ENCODE measurements at regions not wholly inside any gene's neighbourhood (a gene's known extent, or its start where the extent isn't known, plus 50 kb on each side); places are given as distances from the start of the nearest gene placed in this dataset.

DNA sequence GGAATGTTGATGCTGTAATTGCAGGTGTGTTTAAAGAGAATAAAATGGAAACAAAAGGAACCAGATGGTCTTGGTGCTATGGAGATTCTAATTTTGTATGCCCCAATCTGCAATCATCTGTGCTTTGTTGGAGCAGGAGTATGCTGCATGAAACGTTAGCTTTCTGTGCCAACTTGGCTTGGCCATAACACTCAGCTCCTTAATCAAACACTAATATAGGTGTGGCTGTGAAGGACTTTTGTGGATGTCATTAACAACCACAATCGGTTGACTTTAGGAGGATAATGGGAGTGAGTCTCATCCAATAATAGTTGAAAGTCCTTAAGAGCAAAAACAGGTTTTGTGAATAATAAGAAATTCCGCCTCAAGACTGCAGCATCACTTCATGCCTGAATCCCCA lies 399.2 kb downstream of the NLGN4X start:
- Mint-ChIP-seq H3K4me3 (no peak overlapping the region), H3K9me3 (peaks cover 0 to 17% (median 5%) of the 10 kb centered on the region in 7 donors), H3K4me1 (no peaks in the 10 kb centered on the region), H3K27ac (no peak overlapping the region), H3K27me3 (no peaks in the 10 kb centered on the region), H3K36me3 (no peaks in the 10 kb centered on the region)
- H3K36me3 ChIP-seq (ENCODE audit: control insufficient read depth, insufficient read depth, low read length): no peaks in the 10 kb centered on the region
- no peak for ATAC-seq (ENCODE audit: low read depth in 2 of 2)
- no peak for DNase-seq
- no peaks in the 10 kb centered on the region for H3K27me3 ChIP-seq (ENCODE audit: control insufficient read depth, insufficient read depth, low read length)
- no peaks in the 10 kb centered on the region for H3K4me1 ChIP-seq (ENCODE audit: control insufficient read depth, insufficient read depth, low read length, poor library complexity, severe bottlenecking)
- H3K4me3 ChIP-seq (ENCODE audit: low read depth, low read length): no peak overlapping the region
- H3K9me3 ChIP-seq (ENCODE audit: control insufficient read depth in 2 of 2, low read length in 2 of 2): no peaks in the 10 kb centered on the region
- no peak overlapping the region for H3K27ac ChIP-seq (ENCODE audit: insufficient read depth, low read length, poor library complexity, severe bottlenecking)

DNA sequence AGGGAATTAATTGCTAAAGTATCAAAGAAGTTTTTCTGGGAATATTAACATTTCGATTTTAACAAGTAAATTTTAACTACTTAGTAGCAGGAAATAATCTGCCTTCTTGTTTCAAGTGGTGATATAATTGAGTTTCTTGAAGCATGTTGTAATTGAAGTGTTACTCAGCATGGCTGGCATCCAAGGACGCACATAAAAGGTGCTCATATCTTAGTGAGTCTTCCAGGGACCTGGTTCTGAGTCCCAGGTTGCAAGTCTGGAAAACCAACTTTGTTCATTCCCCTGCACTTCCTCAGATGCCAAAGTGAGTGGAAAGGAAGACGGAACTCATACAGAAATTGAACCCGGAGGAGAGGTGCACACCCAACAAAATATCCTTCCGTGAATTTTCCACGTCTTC lies 399.6 kb downstream of the NLGN4X start:
- DNase-seq (no peak), ATAC-seq (ENCODE audit: low read depth in 2 of 2) (no peak)
- no peaks in the 10 kb centered on the region for H3K4me1 ChIP-seq (ENCODE audit: control insufficient read depth, insufficient read depth, low read length, poor library complexity, severe bottlenecking)
- Mint-ChIP-seq H3K27me3 (no peaks in the 10 kb centered on the region), H3K4me3 (no peak overlapping the region), H3K27ac (no peak overlapping the region), H3K9me3 (peaks cover 0 to 17% (median 5%) of the 10 kb centered on the region in 7 donors), H3K36me3 (no peaks in the 10 kb centered on the region), H3K4me1 (no peaks in the 10 kb centered on the region)
- H3K4me3 ChIP-seq (ENCODE audit: low read depth, low read length): no peak overlapping the region
- H3K27ac ChIP-seq (ENCODE audit: insufficient read depth, low read length, poor library complexity, severe bottlenecking): no peak overlapping the region
- no peaks in the 10 kb centered on the region for H3K36me3 ChIP-seq (ENCODE audit: control insufficient read depth, insufficient read depth, low read length)
- H3K27me3 ChIP-seq (ENCODE audit: control insufficient read depth, insufficient read depth, low read length): no peaks in the 10 kb centered on the region
- H3K9me3 ChIP-seq (ENCODE audit: control insufficient read depth in 2 of 2, low read length in 2 of 2): no peaks in the 10 kb centered on the region

DNA sequence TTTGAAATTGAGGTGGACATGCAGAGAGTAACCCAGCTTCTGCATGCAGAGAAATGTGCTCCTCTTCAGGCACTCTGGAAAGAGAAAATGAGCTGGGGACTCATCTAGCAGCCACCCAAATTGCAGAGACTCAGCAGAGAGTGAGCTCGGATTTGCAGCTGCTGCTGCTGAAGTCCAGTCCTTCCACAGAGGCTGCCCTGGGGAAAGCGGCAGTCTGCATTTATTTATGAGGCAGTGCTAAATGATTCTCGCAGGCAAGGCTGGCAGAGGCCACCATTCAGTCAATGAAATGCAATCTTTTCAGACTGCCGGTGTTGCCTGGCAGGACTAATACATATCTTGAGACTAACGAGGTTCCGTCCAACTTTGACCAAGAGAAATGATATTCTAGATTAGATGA lies 404.8 kb downstream of the NLGN4X start:
- no peaks in the 10 kb centered on the region for H3K27me3 Mint-ChIP-seq
- no peak overlapping the region for H3K27ac ChIP-seq (ENCODE audit: insufficient read depth, low read length, poor library complexity, severe bottlenecking)
- no peaks in the 10 kb centered on the region for H3K9me3 ChIP-seq (ENCODE audit: control insufficient read depth in 2 of 2, low read length in 2 of 2)
- no peaks in the 10 kb centered on the region for H3K4me1 Mint-ChIP-seq
- no peak for DNase-seq
- no peak overlapping the region for H3K27ac Mint-ChIP-seq
- H3K36me3 ChIP-seq (ENCODE audit: control insufficient read depth, insufficient read depth, low read length): no peaks in the 10 kb centered on the region
- no peak overlapping the region for H3K4me3 Mint-ChIP-seq
- no peak for ATAC-seq (ENCODE audit: low read depth in 2 of 2)
- no peaks in the 10 kb centered on the region for H3K27me3 ChIP-seq (ENCODE audit: control insufficient read depth, insufficient read depth, low read length)
- no peak overlapping the region for H3K4me3 ChIP-seq (ENCODE audit: low read depth, low read length)
- H3K4me1 ChIP-seq (ENCODE audit: control insufficient read depth, insufficient read depth, low read length, poor library complexity, severe bottlenecking): no peaks in the 10 kb centered on the region
- H3K9me3 Mint-ChIP-seq: peaks cover 0 to 14% (median 5%) of the 10 kb centered on the region in 7 donors
- H3K36me3 Mint-ChIP-seq: no peaks in the 10 kb centered on the region

- Mint-ChIP-seq H3K27me3 (no peaks in the 10 kb centered on the region), H3K36me3 (no peaks in the 10 kb centered on the region), H3K4me3 (no peak overlapping the region), H3K4me1 (no peaks in the 10 kb centered on the region), H3K27ac (no peak overlapping the region), H3K9me3 (peaks cover 0 to 9% (median under 1%) of the 10 kb centered on the region in 7 donors)
- Histone ChIP-seq H3K9me3 (ENCODE audit: control insufficient read depth in 2 of 2, low read length in 2 of 2) (no peaks in the 10 kb centered on the region), H3K36me3 (ENCODE audit: control insufficient read depth, insufficient read depth, low read length) (no peaks in the 10 kb centered on the region), H3K4me1 (ENCODE audit: control insufficient read depth, insufficient read depth, low read length, poor library complexity, severe bottlenecking) (no peaks in the 10 kb centered on the region), H3K27ac (ENCODE audit: insufficient read depth, low read length, poor library complexity, severe bottlenecking) (no peak overlapping the region), H3K4me3 (ENCODE audit: low read depth, low read length) (no peak overlapping the region), H3K27me3 (ENCODE audit: control insufficient read depth, insufficient read depth, low read length) (no peaks in the 10 kb centered on the region)
- no peak for ATAC-seq (ENCODE audit: low read depth in 2 of 2)
- no peak for DNase-seq
Observed at GRCh38 chrX:5810636-5811035, 418.0 kb downstream of the NLGN4X start.

DNA sequence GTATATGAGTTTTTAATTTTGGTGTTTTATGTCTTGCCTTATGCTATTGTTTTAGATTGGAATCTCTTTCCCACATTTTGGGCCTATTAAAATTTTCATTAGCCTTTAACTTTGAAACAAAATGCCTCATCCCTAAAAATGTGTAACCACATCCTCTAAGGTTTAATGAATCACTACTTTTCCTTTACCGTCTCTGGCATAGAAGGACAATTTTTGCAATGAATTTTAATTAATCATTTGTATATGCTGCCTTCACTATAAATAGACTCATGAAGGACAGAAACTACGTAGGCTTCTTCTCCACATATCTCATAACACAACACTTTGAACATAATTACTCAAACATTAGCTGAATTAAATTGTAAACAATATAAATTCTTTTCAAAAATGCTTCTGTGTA lies 421.5 kb downstream of the NLGN4X start:
- no peak for DNase-seq
- Mint-ChIP-seq H3K4me1 (no peaks in the 10 kb centered on the region), H3K9me3 (peaks cover 0 to 13% (median 2%) of the 10 kb centered on the region in 7 donors), H3K27me3 (no peaks in the 10 kb centered on the region), H3K4me3 (no peak overlapping the region), H3K36me3 (no peaks in the 10 kb centered on the region), H3K27ac (no peak overlapping the region)
- H3K36me3 ChIP-seq (ENCODE audit: control insufficient read depth, insufficient read depth, low read length): no peaks in the 10 kb centered on the region
- no peaks in the 10 kb centered on the region for H3K9me3 ChIP-seq (ENCODE audit: control insufficient read depth in 2 of 2, low read length in 2 of 2)
- H3K4me1 ChIP-seq (ENCODE audit: control insufficient read depth, insufficient read depth, low read length, poor library complexity, severe bottlenecking): no peaks in the 10 kb centered on the region
- no peak overlapping the region for H3K4me3 ChIP-seq (ENCODE audit: low read depth, low read length)
- no peak for ATAC-seq (ENCODE audit: low read depth in 2 of 2)
- no peak overlapping the region for H3K27ac ChIP-seq (ENCODE audit: insufficient read depth, low read length, poor library complexity, severe bottlenecking)
- no peaks in the 10 kb centered on the region for H3K27me3 ChIP-seq (ENCODE audit: control insufficient read depth, insufficient read depth, low read length)

DNA sequence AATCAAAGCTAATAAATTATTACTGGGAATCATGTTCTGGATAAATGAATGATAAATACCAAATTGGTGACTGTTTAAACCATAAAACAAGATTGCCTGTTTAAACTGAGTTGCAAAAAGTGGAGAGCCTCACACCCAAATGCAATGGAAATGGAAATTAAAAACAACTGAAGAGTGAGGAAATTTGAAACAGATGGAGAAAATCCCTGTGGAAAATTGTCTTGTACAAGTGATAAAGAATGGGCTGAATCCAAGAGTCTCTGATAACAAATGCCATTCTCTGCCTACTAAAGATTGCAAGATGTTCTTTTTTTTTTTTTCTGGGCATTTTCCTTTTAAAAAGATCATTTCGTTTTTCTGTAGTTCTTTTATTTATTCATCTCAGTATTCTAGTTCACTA lies 426.3 kb downstream of the NLGN4X start:
- Histone ChIP-seq H3K36me3 (ENCODE audit: control insufficient read depth, insufficient read depth, low read length) (no peaks in the 10 kb centered on the region), H3K27me3 (ENCODE audit: control insufficient read depth, insufficient read depth, low read length) (no peaks in the 10 kb centered on the region), H3K27ac (ENCODE audit: insufficient read depth, low read length, poor library complexity, severe bottlenecking) (no peak overlapping the region), H3K9me3 (ENCODE audit: control insufficient read depth in 2 of 2, low read length in 2 of 2) (peaks cover 0 to 4% of the 10 kb centered on the region in 2 experiments), H3K4me3 (ENCODE audit: low read depth, low read length) (no peak overlapping the region), H3K4me1 (ENCODE audit: control insufficient read depth, insufficient read depth, low read length, poor library complexity, severe bottlenecking) (no peaks in the 10 kb centered on the region)
- no peaks in the 10 kb centered on the region for H3K27me3 Mint-ChIP-seq
- no peak for ATAC-seq (ENCODE audit: low read depth in 2 of 2)
- no peaks in the 10 kb centered on the region for H3K36me3 Mint-ChIP-seq
- DNase-seq: no peak
- H3K4me1 Mint-ChIP-seq: no peaks in the 10 kb centered on the region
- H3K27ac Mint-ChIP-seq: no peak overlapping the region
- H3K4me3 Mint-ChIP-seq: no peak overlapping the region
- peaks cover 0 to 12% (median 5%) of the 10 kb centered on the region in 7 donors for H3K9me3 Mint-ChIP-seq

GRCh38 chrX:5791721-5792120 lies 436.9 kb downstream of the NLGN4X start:
- Mint-ChIP-seq H3K4me1 (no peaks in the 10 kb centered on the region), H3K36me3 (no peaks in the 10 kb centered on the region), H3K9me3 (peaks cover 0 to 13% (median 0%) of the 10 kb centered on the region in 7 donors), H3K27ac (no peak overlapping the region), H3K27me3 (no peaks in the 10 kb centered on the region), H3K4me3 (no peak overlapping the region)
- Histone ChIP-seq H3K27ac (ENCODE audit: insufficient read depth, low read length, poor library complexity, severe bottlenecking) (no peak overlapping the region), H3K4me1 (ENCODE audit: control insufficient read depth, insufficient read depth, low read length, poor library complexity, severe bottlenecking) (no peaks in the 10 kb centered on the region), H3K36me3 (ENCODE audit: control insufficient read depth, insufficient read depth, low read length) (no peaks in the 10 kb centered on the region), H3K27me3 (ENCODE audit: control insufficient read depth, insufficient read depth, low read length) (no peaks in the 10 kb centered on the region), H3K4me3 (ENCODE audit: low read depth, low read length) (no peak overlapping the region), H3K9me3 (ENCODE audit: control insufficient read depth in 2 of 2, low read length in 2 of 2) (peaks cover 0 to 2% of the 10 kb centered on the region in 2 experiments)
- DNase-seq (no peak), ATAC-seq (ENCODE audit: low read depth in 2 of 2) (no peak)

- Histone ChIP-seq H3K27ac (ENCODE audit: insufficient read depth, low read length, poor library complexity, severe bottlenecking) (no peak overlapping the region), H3K36me3 (ENCODE audit: control insufficient read depth, insufficient read depth, low read length) (no peaks in the 10 kb centered on the region), H3K4me1 (ENCODE audit: control insufficient read depth, insufficient read depth, low read length, poor library complexity, severe bottlenecking) (no peaks in the 10 kb centered on the region), H3K9me3 (ENCODE audit: control insufficient read depth in 2 of 2, low read length in 2 of 2) (no peaks in the 10 kb centered on the region), H3K27me3 (ENCODE audit: control insufficient read depth, insufficient read depth, low read length) (no peaks in the 10 kb centered on the region), H3K4me3 (ENCODE audit: low read depth, low read length) (no peak overlapping the region)
- H3K27me3 Mint-ChIP-seq: no peaks in the 10 kb centered on the region
- no peak overlapping the region for H3K4me3 Mint-ChIP-seq
- peaks cover 0 to 17% (median 0%) of the 10 kb centered on the region in 7 donors for H3K9me3 Mint-ChIP-seq
- no peak for DNase-seq
- no peak for ATAC-seq (ENCODE audit: low read depth in 2 of 2)
- H3K4me1 Mint-ChIP-seq: no peaks in the 10 kb centered on the region
- H3K36me3 Mint-ChIP-seq: no peaks in the 10 kb centered on the region
- no peak overlapping the region for H3K27ac Mint-ChIP-seq
Observed at GRCh38 chrX:5788910-5789309, 439.8 kb downstream of the NLGN4X start.

Data from CD4-positive, CD25-positive, alpha-beta regulatory T cell (primary cell).